ENCODE measurements at regions not wholly inside any gene's neighbourhood (a gene's known extent, or its start where the extent isn't known, plus 50 kb on each side); places are given as distances from the start of the nearest gene placed in this dataset.

- no TSS peak for BruUV-seq (replicated peaks)
These were observed 209.5 kb upstream of the SPOCK3 start for GRCh38 chr4:167443841-167444240.

GRCh38 chr4:167452922-167453430 lies 218.7 kb upstream of the SPOCK3 start:
- no peaks in the 10 kb centered on the region for H3K9me3 Mint-ChIP-seq (ENCODE audit: unreplicated experiment)
- no peak overlapping the region for H3K27ac Mint-ChIP-seq (ENCODE audit: unreplicated experiment)
- no peaks in the 10 kb centered on the region for H3K36me3 Mint-ChIP-seq (ENCODE audit: insufficient read depth, unreplicated experiment)
- CTCF ChIA-PET = no interaction called here
- BruUV-seq (replicated peaks) = no TSS peak
- H3K27me3 ChIP-seq (replicated peaks; ENCODE audit: control insufficient read depth, insufficient read depth, low read length) = no peaks in the 10 kb centered on the region
- no peaks in the 10 kb centered on the region for H3K4me1 Mint-ChIP-seq (ENCODE audit: low read depth, unreplicated experiment)
- intact Hi-C loops (cut with micrococcal nuclease; ENCODE audit: unreplicated experiment) = no loop called here
- no peaks in the 10 kb centered on the region for H3K27me3 Mint-ChIP-seq (ENCODE audit: insufficient read depth, unreplicated experiment)
- no peaks in the 10 kb centered on the region for H3K36me3 ChIP-seq (ENCODE audit: control insufficient read depth, insufficient read depth, low read length)
- no peak for DNase-seq
- POLR2A ChIA-PET = no interaction called here
- H3K4me1 ChIP-seq = no peaks in the 10 kb centered on the region
- no peak overlapping the region for H3K4me3 Mint-ChIP-seq (ENCODE audit: unreplicated experiment)
- no peak overlapping the region for H3K4me3 ChIP-seq (ENCODE audit: low read depth, low read length)
- no peaks in the 10 kb centered on the region for H3K9me3 ChIP-seq
- TF ChIP-seq, protein P1, sequence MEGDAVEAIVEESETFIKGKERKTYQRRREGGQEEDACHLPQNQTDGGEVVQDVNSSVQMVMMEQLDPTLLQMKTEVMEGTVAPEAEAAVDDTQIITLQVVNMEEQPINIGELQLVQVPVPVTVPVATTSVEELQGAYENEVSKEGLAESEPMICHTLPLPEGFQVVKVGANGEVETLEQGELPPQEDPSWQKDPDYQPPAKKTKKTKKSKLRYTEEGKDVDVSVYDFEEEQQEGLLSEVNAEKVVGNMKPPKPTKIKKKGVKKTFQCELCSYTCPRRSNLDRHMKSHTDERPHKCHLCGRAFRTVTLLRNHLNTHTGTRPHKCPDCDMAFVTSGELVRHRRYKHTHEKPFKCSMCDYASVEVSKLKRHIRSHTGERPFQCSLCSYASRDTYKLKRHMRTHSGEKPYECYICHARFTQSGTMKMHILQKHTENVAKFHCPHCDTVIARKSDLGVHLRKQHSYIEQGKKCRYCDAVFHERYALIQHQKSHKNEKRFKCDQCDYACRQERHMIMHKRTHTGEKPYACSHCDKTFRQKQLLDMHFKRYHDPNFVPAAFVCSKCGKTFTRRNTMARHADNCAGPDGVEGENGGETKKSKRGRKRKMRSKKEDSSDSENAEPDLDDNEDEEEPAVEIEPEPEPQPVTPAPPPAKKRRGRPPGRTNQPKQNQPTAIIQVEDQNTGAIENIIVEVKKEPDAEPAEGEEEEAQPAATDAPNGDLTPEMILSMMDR (IDR thresholded peaks at IDR 0.05; ENCODE audit: insufficient read depth in 1 of 2, low read depth in 1 of 2, low read length in 1 of 2, severe bottlenecking in 1 of 2, unreplicated experiment in 1 of 2) = no peak

More at GRCh38 chr4:167443841-167444240, 209.5 kb upstream of the SPOCK3 start:
- Histone ChIP-seq H3K27me3 (replicated peaks; ENCODE audit: control insufficient read depth, insufficient read depth, low read length) (no peaks in the 10 kb centered on the region), H3K9me3 (no peaks in the 10 kb centered on the region), H3K4me3 (ENCODE audit: low read depth, low read length) (no peak overlapping the region), H3K4me1 (no peaks in the 10 kb centered on the region), H3K36me3 (ENCODE audit: control insufficient read depth, insufficient read depth, low read length) (no peaks in the 10 kb centered on the region)
- TF ChIP-seq, protein P1 (IDR thresholded peaks at IDR 0.05; ENCODE audit: insufficient read depth in 1 of 2, low read depth in 1 of 2, low read length in 1 of 2, severe bottlenecking in 1 of 2, unreplicated experiment in 1 of 2) = no peak
- ChIA-PET POLR2A (no interaction called here), CTCF (no interaction called here)
- no peak overlapping the region for H3K27ac Mint-ChIP-seq (ENCODE audit: unreplicated experiment)
- DNase-seq = no peak
- intact Hi-C loops (cut with micrococcal nuclease; ENCODE audit: unreplicated experiment) = loop anchor here (2.0 kb wide), 1 partner anchor 179 kb away; no protein-coding TSS in a partner anchor
- H3K36me3 Mint-ChIP-seq (ENCODE audit: insufficient read depth, unreplicated experiment) = no peaks in the 10 kb centered on the region
- H3K9me3 Mint-ChIP-seq (ENCODE audit: unreplicated experiment) = no peaks in the 10 kb centered on the region
- peaks cover 17% of the 10 kb centered on the region for H3K27me3 Mint-ChIP-seq (ENCODE audit: insufficient read depth, unreplicated experiment)
- H3K4me1 Mint-ChIP-seq (ENCODE audit: low read depth, unreplicated experiment) = no peaks in the 10 kb centered on the region
- no peak overlapping the region for H3K4me3 Mint-ChIP-seq (ENCODE audit: unreplicated experiment)

- no peaks in the 10 kb centered on the region for H3K36me3 ChIP-seq (ENCODE audit: control insufficient read depth, insufficient read depth, low read length)
- no peak for DNase-seq
- TF ChIP-seq, protein P1 (IDR thresholded peaks at IDR 0.05; ENCODE audit: insufficient read depth in 1 of 2, low read depth in 1 of 2, low read length in 1 of 2, severe bottlenecking in 1 of 2, unreplicated experiment in 1 of 2) = no peak
- no peaks in the 10 kb centered on the region for H3K27me3 ChIP-seq (replicated peaks; ENCODE audit: control insufficient read depth, insufficient read depth, low read length)
- BruUV-seq (replicated peaks) = no TSS peak
- H3K27ac Mint-ChIP-seq (ENCODE audit: unreplicated experiment) = no peak overlapping the region
- no peaks in the 10 kb centered on the region for H3K4me1 ChIP-seq
- H3K36me3 Mint-ChIP-seq (ENCODE audit: insufficient read depth, unreplicated experiment) = no peaks in the 10 kb centered on the region
- intact Hi-C loops (cut with micrococcal nuclease; ENCODE audit: unreplicated experiment) = no loop called here
- no peaks in the 10 kb centered on the region for H3K4me1 Mint-ChIP-seq (ENCODE audit: low read depth, unreplicated experiment)
- H3K9me3 Mint-ChIP-seq (ENCODE audit: unreplicated experiment) = no peaks in the 10 kb centered on the region
- POLR2A ChIA-PET = no interaction called here
- CTCF ChIA-PET = no interaction called here
- H3K4me3 Mint-ChIP-seq (ENCODE audit: unreplicated experiment) = no peak overlapping the region
- no peak overlapping the region for H3K4me3 ChIP-seq (ENCODE audit: low read depth, low read length)
- no peaks in the 10 kb centered on the region for H3K9me3 ChIP-seq
- H3K27me3 Mint-ChIP-seq (ENCODE audit: insufficient read depth, unreplicated experiment) = no peaks in the 10 kb centered on the region
These were observed 222.3 kb upstream of the SPOCK3 start for GRCh38 chr4:167456619-167457018.

Measured in Caco-2 (cell line).